Colonic mucosa (tissue), 4 donors: ENCODE measurements at regions not wholly inside any gene's neighbourhood (a gene's known extent, or its start where the extent isn't known, plus 50 kb on each side); places are given as distances from the start of the nearest gene placed in this dataset.

Experiments used
- DNase-seq: peaks from one replicate; pipeline ENCODE4 v3.0.0-alpha.2; 2020
- H3K27ac ChIP-seq: fragments of 200-600 bp; one replicate; pipeline ENCODE4 v1.8.0; 2021
- H3K27me3 ChIP-seq: fragments of 200-600 bp; one replicate; pipeline ENCODE4 v1.8.0; 2021
- H3K36me3 ChIP-seq: fragments of 200-600 bp; one replicate; pipeline ENCODE4 v1.8.0; 2021
- H3K4me1 ChIP-seq: fragments of 200-600 bp; one replicate; pipeline ENCODE4 v1.8.0; 2021; ENCODE audit warnings: mild to moderate bottlenecking
- H3K4me3 ChIP-seq: fragments of 200-600 bp; one replicate; pipeline ENCODE4 v1.8.0; 2021
- H3K9ac ChIP-seq, 2 donors: one replicate each; pipeline ENCODE4 v1.7.0; 2013; ENCODE audit warnings: control low read depth in 2 of 2, low read depth in 2 of 2, low read length in 2 of 2
- H3K9me3 ChIP-seq: fragments of 200-600 bp; one replicate; pipeline ENCODE4 v1.8.0; 2021
- intact Hi-C: fragments of 100-400 bp; cut with DNase I; formaldehyde crosslinking; loops from one replicate; pipeline ENCODE4 v1.14.1; 2022
- TF ChIP-seq, protein P1 (sequence below): fragments of 200-600 bp; IDR thresholded peaks from one replicate; pipeline ENCODE4 v1.8.0; 2022; ENCODE audit warnings: antibody characterized with exemption, mild to moderate bottlenecking
- donor health status: healthy.
- donor health status: DM: no; HTN: no; CAD: no.
- donor health status: DM: no; HTN: no; CAD: no.

DNA sequence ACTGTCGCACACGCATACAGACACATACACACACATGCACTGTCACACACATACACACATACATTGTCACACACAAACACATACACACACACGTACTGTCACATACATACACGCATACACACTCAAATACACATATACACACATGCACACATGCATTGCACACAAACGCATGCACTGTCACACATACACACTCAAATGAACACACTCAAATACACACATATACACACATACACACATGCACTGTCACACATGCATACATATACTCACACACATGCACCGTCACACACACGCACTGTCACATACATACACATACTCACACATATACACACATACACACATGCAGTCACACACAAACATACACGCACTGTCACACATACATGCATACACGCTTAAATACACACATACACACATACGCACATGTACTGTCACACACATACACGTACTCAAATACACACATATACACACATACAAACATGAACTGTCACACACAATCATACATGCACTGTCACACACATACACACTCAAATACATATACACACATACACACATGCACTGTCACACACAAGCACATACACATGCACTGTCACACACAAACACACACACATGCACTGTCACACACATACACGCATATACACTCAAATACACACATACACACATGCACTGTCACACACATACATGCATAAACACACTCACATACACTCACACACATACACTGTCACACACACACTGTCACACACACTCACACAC, 548.6 kb upstream of the BTBD3 start:
- H3K27me3 ChIP-seq, result no peaks in the 10 kb centered on the region
- H3K4me1 ChIP-seq, result no peaks in the 10 kb centered on the region
- TF ChIP-seq, protein P1, sequence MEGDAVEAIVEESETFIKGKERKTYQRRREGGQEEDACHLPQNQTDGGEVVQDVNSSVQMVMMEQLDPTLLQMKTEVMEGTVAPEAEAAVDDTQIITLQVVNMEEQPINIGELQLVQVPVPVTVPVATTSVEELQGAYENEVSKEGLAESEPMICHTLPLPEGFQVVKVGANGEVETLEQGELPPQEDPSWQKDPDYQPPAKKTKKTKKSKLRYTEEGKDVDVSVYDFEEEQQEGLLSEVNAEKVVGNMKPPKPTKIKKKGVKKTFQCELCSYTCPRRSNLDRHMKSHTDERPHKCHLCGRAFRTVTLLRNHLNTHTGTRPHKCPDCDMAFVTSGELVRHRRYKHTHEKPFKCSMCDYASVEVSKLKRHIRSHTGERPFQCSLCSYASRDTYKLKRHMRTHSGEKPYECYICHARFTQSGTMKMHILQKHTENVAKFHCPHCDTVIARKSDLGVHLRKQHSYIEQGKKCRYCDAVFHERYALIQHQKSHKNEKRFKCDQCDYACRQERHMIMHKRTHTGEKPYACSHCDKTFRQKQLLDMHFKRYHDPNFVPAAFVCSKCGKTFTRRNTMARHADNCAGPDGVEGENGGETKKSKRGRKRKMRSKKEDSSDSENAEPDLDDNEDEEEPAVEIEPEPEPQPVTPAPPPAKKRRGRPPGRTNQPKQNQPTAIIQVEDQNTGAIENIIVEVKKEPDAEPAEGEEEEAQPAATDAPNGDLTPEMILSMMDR, result no peak
- no peak overlapping the region for H3K27ac ChIP-seq
- no peaks in the 10 kb centered on the region for H3K36me3 ChIP-seq
- intact Hi-C loops, result no loop called here
- H3K9me3 ChIP-seq, result no peaks in the 10 kb centered on the region
- DNase-seq, result no peak
- H3K4me3 ChIP-seq, result no peak overlapping the region
- H3K9ac ChIP-seq, result no peak overlapping the region

DNA sequence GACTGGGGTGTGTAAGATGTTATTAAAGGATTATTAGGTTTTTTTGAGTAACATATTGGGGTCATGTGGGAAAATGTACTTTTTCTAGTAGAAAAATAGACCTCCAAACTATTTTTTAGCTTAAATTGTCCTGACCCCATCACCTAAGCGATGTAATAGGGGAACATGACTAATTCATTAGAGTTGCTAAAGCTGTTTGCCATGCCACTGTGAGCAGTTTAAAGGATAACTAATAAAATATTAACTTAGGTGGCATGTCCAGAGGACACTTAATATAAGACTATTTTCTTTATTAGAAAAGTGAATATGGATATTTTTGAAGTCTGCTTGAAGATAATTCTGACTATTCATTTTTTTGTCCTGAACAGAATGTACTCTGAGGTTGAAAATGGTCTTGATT, 545.9 kb upstream of the BTBD3 start:
- Histone ChIP-seq H3K9ac (no peak overlapping the region), H3K36me3 (no peaks in the 10 kb centered on the region), H3K9me3 (no peaks in the 10 kb centered on the region), H3K4me3 (no peak overlapping the region), H3K27me3 (no peaks in the 10 kb centered on the region), H3K27ac (no peak overlapping the region), H3K4me1 (no peaks in the 10 kb centered on the region)
- no peak for DNase-seq
- intact Hi-C loops, result no loop called here
- TF ChIP-seq, protein P1, result no peak

DNA sequence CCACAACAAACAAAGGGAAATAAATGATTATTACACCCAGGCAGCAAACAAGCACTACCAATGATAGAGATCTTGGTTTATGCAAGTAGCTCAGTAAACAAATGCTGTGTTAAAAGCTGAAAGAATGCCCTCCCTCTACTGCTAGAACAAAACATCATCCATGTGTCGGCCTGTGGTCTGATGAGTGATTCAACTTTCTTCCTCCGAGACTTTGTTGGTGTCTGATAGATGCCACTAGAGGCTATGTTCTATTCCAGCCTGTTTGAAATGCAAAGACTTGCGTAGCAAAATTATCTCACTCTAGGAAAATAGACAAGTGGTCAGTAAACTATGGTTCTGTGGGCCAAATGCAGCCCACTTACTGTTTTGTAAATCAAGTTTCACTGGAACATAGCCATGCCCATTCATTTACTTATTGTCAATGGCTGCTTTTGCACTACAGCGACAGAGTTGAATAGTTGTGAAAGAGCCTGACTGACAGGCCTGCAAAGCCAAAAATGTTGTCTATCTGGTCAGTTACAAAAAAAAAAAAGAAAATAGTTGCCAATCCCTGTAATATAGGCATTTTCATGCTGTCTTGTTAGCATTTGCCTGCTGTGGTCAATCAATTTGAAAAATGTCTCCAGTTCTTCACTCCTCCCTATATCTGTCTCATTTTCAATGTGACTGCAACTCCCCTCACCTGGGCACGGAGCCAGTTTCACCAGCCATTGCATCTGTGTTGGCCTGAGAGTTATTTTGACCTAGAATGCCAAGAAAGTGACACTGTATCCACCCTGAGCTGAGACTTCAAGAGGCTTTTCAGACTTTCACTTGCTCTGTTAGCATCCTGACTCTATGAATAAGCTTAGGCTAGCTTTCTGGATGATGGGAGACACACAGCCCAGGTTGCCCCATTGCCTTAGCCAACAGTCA, 544.6 kb upstream of the BTBD3 start:
- no peak overlapping the region for H3K9ac ChIP-seq

DNA sequence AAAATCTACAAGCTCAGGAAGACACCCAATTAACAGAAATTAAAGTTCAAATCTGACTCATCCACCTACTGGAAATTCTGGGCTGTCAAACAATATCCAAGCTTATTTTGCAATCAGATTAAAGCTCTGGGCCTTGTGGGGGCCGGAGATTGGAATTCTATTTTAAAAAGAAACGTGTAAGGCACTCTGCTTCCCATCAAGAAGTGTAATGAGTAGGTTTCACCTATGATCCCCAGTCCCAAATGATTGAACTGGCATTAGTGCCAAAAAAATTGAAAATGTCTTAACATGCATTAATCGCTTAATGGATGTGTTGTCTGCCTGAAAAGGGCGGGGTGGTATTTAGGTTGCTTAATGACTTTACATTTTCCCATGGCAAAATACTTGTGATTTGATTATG, 542.4 kb upstream of the BTBD3 start:
- no peaks in the 10 kb centered on the region for H3K4me1 ChIP-seq
- intact Hi-C loops, result no loop called here

More for the DNA sequence above, 544.6 kb upstream of the BTBD3 start:
- H3K4me1 ChIP-seq, result no peaks in the 10 kb centered on the region
- no peaks in the 10 kb centered on the region for H3K36me3 ChIP-seq
- no peak overlapping the region for H3K4me3 ChIP-seq
- TF ChIP-seq, protein P1, result no peak
- no peaks in the 10 kb centered on the region for H3K27me3 ChIP-seq
- H3K9me3 ChIP-seq, result no peaks in the 10 kb centered on the region
- H3K27ac ChIP-seq, result no peak overlapping the region
- intact Hi-C loops, result no loop called here
- DNase-seq, result no peak

DNA sequence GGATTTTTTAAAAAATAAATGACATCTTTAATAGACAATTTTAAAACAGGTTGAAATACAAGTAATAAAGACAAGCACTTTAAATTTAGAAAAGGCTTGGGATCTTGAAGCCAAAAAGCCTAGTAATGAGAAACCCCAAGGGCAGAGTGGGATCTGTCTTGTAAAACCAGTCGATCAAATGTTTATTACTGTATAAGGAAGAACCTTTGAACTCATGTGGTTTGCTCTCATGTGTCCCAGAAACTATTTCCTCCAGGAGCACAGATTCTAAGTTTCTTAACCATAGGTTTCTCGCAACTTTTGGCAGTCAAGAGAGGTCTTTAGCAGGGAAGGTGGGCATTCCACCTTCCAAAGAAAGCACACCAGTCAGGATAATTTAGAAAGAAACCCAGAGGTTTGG, 541.7 kb upstream of the BTBD3 start:
- TF ChIP-seq, protein P1, result no peak
- no peak overlapping the region for H3K4me3 ChIP-seq
- H3K27ac ChIP-seq, result no peak overlapping the region
- no peaks in the 10 kb centered on the region for H3K27me3 ChIP-seq
- no peaks in the 10 kb centered on the region for H3K9me3 ChIP-seq
- H3K4me1 ChIP-seq, result no peaks in the 10 kb centered on the region
- DNase-seq, result no peak
- intact Hi-C loops, result no loop called here
- H3K36me3 ChIP-seq, result no peaks in the 10 kb centered on the region
- no peak overlapping the region for H3K9ac ChIP-seq

More for the DNA sequence above, 542.4 kb upstream of the BTBD3 start:
- TF ChIP-seq, protein P1, result no peak
- Histone ChIP-seq H3K9ac (no peak overlapping the region), H3K27me3 (no peaks in the 10 kb centered on the region), H3K27ac (no peak overlapping the region), H3K36me3 (no peaks in the 10 kb centered on the region), H3K9me3 (no peaks in the 10 kb centered on the region), H3K4me3 (no peak overlapping the region)
- no peak for DNase-seq
